ENCODE measurements at regions not wholly inside any gene's neighbourhood (a gene's known extent, or its start where the extent isn't known, plus 50 kb on each side); places are given as distances from the start of the nearest gene placed in this dataset.
"Not testable (repeated sequence)": the region's sequence is repeated elsewhere in the genome, so short reads cannot be mapped to it uniquely, and the experiment has no call there.

GRCh38 chr4:157776930-157777528, 395.8 kb downstream of the GASK1B start:
- DNase-seq = no peak

- DNase-seq = no peak
These were observed 396.9 kb downstream of the GASK1B start for GRCh38 chr4:157775971-157776370.

- DNase-seq = no peak
These were observed 399.9 kb downstream of the GASK1B start for GRCh38 chr4:157772907-157773306.

DNA sequence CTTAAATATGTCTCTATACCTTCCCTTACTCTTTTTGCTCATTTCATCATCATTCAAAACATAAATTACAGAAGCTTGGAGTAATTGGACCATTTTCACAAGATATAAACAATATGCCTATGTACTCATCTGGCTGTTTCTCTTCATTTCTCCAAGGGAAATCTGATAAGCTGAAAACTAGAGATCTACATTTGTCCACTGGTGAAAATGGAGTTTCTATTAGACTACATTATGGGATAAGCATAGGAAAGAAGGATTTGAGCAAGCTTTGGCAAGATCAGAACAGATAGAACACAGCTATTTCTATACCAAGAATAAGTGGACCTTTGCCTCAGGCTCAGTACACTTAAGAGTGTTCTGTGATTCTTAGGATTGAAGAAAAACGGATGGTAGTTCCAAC, 404.4 kb downstream of the GASK1B start:
- DNase-seq = no peak

DNA sequence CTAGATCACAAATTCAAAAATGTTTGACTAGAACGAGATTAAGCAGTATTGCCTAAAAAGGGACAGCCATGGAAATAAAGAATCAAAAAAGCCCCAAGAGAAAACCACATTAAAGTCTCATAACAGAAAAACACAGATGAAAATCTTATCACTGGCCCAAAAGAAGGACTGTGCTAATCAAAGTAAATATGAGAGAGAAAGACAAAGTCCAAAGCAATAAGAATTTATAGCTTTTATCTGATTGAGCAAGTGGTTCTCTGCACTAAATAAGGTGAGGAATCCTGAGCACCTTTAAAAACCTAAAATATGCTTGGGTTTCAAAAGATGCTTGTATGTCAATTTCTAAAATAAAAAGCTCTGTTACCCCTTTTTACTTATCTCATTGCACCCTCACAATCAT, 409.3 kb downstream of the GASK1B start:
- no peak for DNase-seq

GRCh38 chr4:157754410-157754809, 418.4 kb downstream of the GASK1B start:
- DNase-seq = no peak

DNA sequence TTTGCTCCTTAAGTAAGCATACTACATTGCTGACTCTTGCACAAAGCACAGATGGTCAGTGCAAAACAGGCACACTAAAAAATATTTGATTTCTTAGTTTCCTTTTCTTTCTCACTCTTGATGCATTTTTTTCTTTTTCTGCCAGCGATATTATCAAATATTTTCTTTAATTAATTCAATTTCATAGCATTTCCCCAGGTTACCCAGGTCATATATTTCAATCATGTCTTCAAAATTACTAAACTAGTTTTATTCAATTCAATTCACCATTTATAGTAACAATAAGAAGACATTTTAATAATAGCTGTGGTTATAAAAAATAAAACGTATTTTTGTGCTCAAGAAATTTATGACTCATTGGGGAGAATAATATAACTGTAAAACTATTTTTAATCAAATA, 421.2 kb downstream of the GASK1B start:
- no peak for DNase-seq

DNA sequence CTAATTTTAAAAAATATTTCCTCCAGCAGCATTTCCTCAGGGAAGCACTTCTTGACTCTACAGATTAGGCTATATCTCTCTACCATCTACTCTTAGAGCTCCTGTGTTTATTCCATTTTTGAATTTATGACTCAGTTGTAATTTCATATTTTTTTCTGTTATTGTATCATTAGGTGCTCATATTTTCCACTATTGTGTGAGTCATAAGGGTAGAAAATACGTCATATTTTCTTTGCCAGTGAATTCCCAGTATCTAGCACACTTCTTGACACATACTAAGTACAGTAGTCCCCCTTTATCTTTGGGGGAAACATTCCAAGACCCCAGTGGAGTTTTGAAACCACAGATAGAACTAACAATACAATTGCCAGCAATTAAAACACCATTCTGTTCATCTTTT, 431.2 kb downstream of the GASK1B start:
- DNase-seq = no peak

DNA sequence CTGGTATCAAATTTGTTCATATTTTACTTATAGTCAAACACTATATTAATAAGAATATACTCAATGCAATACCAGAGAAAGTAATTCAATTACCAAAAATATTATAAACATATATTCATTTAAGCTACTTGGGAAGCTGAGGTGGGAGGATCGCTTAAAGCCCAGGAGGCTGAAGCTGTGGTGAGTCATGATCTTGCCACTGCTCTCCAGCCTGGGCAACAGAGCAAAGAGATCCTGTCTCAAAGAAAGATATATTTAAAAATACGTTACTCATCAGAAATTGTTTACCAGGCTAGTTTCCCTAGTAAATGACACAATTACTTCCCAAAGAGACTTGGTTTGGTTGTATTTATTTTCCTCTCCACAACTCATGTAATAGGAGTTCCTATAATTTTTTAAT, 433.6 kb downstream of the GASK1B start:
- no peak for DNase-seq

GRCh38 chr4:157728215-157728614, 444.6 kb downstream of the GASK1B start:
- no peak for DNase-seq

DNA sequence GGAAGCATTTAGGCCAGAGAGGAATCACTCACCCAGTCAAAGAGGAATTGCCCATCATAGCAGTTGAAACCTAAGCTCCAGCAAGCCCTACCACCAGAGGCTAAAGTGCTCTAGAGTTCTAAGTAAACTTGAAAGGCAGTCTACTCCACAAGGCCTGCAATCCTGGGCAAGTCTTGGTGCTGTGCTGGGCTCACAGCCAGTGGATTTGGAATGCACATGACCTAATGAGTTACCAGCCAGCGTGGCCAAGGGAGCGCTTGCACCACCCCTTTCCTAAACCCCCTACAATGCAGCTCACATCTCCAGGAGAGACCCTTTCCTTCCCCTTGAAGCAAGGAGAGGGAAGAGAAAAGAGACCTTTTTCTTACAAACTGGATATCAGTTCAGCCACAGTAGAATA, 445.7 kb downstream of the GASK1B start:
- DNase-seq = no peak

- no peak for DNase-seq
These were observed 450.7 kb downstream of the GASK1B start for GRCh38 chr4:157722146-157722545.

- no peak for DNase-seq
These were observed 459.5 kb downstream of the GASK1B start for GRCh38 chr4:157713342-157713741.

GRCh38 chr4:157706155-157706554, 466.7 kb downstream of the GASK1B start:
- no peak for DNase-seq

- DNase-seq = no peak
These were observed 470.0 kb downstream of the GASK1B start for GRCh38 chr4:157702831-157703230.

DNA sequence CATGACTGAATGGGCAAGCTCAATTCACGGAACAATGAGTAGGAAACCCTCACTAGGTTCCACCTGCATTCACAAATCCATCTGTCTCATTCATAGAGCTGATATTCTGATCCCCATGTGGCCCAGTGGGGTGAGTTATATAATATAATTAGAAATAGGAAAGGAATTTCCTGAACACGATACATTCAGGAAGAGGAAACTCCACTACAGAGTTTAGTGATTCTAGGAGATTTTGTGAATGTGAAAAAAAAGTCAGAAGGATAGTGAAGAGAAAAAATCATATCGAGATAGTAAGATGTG, 471.2 kb downstream of the GASK1B start:
- DNase-seq = no peak

- DNase-seq = no peak
These were observed 471.7 kb downstream of the GASK1B start for GRCh38 chr4:157700898-157701694.

GRCh38 chr4:157689476-157689875, 468.9 kb downstream of the GRIA2 start:
- DNase-seq = no peak

GRCh38 chr4:157687971-157688370, 467.4 kb downstream of the GRIA2 start:
- no peak for DNase-seq

DNA sequence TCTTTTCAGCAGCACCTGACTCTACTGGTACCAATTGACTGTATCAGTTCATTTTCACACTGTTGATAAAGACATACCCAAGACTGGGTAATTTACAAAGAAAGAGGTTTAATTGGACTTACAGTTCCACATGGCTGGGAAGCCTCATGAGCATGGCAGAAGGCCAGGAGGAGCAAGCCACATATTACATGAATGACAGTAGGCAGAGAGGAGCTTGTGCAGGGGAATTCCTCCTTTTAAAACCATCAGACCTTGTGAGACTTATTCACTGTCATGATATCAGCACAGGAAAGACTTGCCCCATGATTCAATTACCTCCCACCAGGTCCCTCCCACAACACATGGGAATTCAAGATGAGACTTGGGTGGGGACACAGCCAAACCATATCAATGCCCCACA, 458.8 kb downstream of the GRIA2 start:
- DNase-seq = not testable (repeated sequence)

GRCh38 chr4:157678478-157678877, 457.9 kb downstream of the GRIA2 start:
- DNase-seq = no peak

- DNase-seq = no peak
These were observed 454.2 kb downstream of the GRIA2 start for GRCh38 chr4:157674699-157675098.

GRCh38 chr4:157667836-157668235, 447.3 kb downstream of the GRIA2 start:
- no peak for DNase-seq

- no peak for DNase-seq
These were observed 444.2 kb downstream of the GRIA2 start for GRCh38 chr4:157664726-157665125.
